H1 (cell line): ENCODE measurements at regions not wholly inside any gene's neighbourhood (a gene's known extent, or its start where the extent isn't known, plus 50 kb on each side); places are given as distances from the start of the nearest gene placed in this dataset.

Experiments used
- JUND ChIP-seq: IDR thresholded peaks from 2 replicates; pipeline ENCODE4 v1.6.1; 2011; ENCODE audit warnings: mild to moderate bottlenecking, improper control_type of control experiment, low read length
- POLR2A ChIP-seq, 2 experiments: IDR thresholded peaks; 1 replicate in 1 of 2; 2 replicates in 1 of 2; pipeline ENCODE4 v1.6.1; 2011; ENCODE audit warnings: low read depth in 2 of 2, low read length in 2 of 2, mild to moderate bottlenecking in 2 of 2; ENCODE audit errors: control extremely low read depth in 1 of 2
- SAP30 ChIP-seq: fragments of 300-600 bp; sonication (generic); IDR thresholded peaks from 2 replicates; pipeline ENCODE4 v1.7.1; 2012; ENCODE audit warnings: low read length, moderate library complexity, mild to moderate bottlenecking, inconsistent platforms; ENCODE audit not compliant: insufficient read depth, insufficient replicate concordance
- SP1 ChIP-seq: IDR thresholded peaks from 2 replicates; pipeline ENCODE4 v1.6.1; 2011; ENCODE audit warnings: low read depth, low read length
- TAF7 ChIP-seq: optimal IDR thresholded peaks from 2 replicates; pipeline ENCODE3; 2011; ENCODE audit warnings: low read depth, mild to moderate bottlenecking, inconsistent platforms, low read length, moderate library complexity, borderline replicate concordance
- TF ChIP-seq, protein P1 (sequence below): IDR thresholded peaks from 2 replicates; pipeline ENCODE4 v1.6.1; 2012; ENCODE audit warnings: low read length, inconsistent platforms

DNA sequence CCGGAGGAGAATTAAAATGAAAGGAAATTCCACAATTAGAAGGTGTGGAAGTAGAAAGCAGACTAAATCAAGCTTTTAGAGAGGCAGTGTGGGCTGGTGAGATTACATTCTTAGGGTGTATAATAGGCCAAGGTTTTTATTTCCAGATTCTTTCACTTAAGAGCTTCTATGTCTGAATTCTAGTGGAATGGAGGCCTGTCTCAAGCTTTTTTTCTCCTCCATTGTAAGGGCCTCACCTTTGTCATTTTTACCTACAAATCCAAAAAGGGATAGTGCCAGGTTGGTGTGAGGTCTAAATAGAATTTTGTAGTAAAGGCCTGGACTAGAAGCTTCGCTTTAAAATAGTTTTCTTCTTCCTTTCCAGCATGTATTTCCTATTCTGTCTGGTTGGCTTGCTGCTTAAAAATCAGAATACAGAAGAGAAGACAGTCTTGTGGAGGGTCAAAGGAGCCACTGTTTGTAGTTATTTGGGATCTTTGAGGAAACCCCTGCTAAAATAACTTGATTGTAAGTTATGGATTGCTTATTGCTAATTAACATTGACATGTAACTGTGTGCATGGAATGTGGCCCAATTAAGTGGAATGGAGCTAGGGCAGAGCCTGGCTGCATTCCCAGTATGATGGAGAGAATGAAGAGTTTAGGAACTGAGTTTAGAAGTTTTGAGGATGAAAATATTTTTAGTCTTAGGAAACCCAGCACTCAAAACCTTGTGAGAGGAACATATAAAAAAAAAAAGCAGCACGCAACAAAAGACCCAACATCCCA is 162.5 kb upstream of the B3GALT2 start (continued):
- TF ChIP-seq TAF7: no peak
- TF ChIP-seq POLR2A (IDR thresholded peaks at IDR 0.05; ENCODE audit: control extremely low read depth in 1 of 2, low read depth in 2 of 2, low read length in 2 of 2): no peak
- TF ChIP-seq, protein P1, sequence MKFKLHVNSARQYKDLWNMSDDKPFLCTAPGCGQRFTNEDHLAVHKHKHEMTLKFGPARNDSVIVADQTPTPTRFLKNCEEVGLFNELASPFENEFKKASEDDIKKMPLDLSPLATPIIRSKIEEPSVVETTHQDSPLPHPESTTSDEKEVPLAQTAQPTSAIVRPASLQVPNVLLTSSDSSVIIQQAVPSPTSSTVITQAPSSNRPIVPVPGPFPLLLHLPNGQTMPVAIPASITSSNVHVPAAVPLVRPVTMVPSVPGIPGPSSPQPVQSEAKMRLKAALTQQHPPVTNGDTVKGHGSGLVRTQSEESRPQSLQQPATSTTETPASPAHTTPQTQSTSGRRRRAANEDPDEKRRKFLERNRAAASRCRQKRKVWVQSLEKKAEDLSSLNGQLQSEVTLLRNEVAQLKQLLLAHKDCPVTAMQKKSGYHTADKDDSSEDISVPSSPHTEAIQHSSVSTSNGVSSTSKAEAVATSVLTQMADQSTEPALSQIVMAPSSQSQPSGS: no peak
- TF ChIP-seq SAP30: no peak
- TF ChIP-seq JUND: no peak
- TF ChIP-seq SP1: no peak
- TF ChIP-seq, all 59 proteins: peak for 0
